Occipital lobe (tissue), 1 donor: ENCODE measurements at regions not wholly inside any gene's neighbourhood (a gene's known extent, or its start where the extent isn't known, plus 50 kb on each side); places are given as distances from the start of the nearest gene placed in this dataset.

Source experiments
- DNase-seq: peaks from one replicate; lab custom pipeline; 2025; lab: John Stamatoyannopoulos, UW

GRCh38 chr7:155181768-155182167 lies 111.6 kb downstream of the HTR5A start:
- no peak for DNase-seq

- DNase-seq: no peak
Observed at GRCh38 chr7:155182406-155182970, 112.4 kb downstream of the HTR5A start.

DNA sequence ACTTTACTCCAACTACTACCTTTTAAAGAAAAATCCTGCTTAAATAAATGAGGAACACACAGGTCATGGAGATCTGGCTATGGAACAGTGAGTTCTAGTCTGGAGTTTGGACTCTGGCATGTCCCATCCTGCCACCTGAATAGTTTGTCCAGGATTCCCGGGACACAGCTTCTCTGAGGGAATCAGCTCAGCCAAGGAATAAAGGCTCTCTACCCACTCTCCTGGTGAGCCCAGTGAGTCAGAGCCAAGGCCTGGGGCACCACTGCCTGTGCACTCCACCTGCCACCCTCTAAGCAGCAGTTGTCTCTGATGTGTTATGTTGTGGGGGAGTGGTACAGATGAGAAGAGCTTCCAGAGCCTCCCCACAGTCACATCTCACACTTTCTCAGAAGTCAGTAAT lies 113.5 kb downstream of the HTR5A start:
- DNase-seq: no peak

GRCh38 chr7:155184923-155185322 lies 112.8 kb upstream of the INSIG1 start:
- no peak for DNase-seq

- no peak for DNase-seq
Observed at GRCh38 chr7:155187061-155187785, 110.5 kb upstream of the INSIG1 start.

GRCh38 chr7:155188357-155188756 lies 109.3 kb upstream of the INSIG1 start:
- no peak for DNase-seq

DNA sequence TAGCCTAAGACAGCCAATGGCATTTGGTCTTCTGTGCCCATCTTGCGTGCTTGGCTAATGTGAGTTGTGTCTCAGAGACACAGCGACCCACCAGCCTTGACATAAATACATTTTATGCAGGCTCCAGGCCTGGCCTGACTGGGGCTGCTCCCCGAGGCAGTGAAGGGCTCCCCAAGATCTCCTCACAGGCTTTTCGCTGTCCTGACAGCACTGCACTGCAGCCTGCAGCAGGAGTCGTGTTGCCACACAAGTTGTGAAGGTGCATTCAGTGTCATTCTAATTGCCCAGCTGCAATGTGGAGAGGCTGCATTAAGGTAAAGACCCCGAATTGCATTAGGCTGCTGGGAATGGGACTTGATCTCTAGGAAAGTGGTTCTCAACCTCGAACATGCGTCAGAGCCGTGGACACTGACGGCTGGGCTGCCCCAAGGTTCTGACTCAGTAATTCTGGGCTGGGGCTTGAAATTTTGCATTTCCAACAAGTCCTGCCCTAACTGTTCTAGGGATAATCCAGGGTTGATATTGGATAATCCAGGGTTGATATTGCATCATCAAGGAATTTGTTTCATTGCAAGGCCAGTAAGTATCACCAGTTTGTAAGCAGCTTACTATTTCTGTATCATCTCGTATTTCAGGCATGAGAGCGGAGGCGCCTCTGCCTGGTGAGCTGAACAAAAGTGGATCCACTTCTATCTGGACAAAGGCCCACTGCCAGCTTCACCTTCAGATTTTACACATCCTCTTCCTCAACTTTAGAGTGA lies 108.7 kb upstream of the INSIG1 start:
- DNase-seq: no peak

DNA sequence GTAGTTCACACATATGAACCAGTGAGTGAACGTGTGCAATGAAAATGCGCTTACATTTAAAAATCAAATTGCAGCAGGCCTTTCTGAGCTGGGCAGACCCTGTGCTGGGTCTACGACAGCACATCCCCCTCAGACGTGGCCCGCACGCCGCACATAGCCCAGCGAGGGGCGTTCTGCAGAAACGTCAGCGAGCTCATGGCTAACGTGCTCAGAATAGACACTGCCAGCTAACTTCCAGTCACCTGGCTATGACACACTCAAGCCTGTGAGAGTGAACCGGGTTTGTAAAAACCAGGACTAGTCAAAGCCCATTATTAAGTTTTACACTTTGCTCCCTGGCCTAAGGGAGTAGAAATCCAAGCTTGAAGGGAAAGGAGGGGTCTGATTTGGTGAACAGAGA lies 108.1 kb upstream of the INSIG1 start:
- DNase-seq: no peak

DNA sequence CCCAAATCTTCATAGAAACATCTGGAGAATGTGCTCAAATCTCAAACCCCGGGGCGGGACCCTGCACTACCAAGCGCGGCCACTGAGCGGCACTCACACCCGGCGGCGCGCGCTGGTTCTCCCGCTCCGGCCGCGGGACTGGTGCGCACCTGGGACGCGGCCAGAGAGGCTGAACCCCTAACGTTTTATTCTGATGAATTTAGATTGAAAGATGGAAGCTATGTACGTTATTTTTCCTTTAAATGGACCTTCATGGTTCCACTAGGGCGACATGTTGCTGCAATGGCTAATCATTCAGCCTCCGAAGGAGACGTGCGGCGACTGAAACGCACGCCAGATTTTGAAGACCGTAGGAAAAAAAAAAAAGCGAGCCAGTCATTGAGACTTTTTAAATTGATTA lies 107.0 kb upstream of the INSIG1 start:
- DNase-seq: no peak

DNA sequence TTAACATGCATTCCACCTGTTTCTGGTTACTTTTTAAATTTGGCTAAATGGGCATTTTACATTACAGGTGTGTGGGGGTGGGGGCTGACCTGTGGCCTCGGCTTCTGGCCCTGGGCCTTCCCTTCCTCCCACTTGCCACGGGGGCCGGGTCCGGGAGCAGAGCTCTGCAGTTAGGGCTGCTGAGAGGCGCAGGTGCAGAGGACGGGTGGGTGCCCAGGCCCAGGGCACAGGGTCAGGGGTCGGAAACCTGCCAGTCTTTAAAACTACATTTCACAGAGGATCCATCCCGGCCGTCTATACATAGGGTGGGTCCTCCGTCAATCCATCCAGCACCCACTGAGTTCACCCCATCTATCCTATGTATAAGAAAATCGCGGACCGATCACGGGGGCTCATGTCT lies 106.5 kb upstream of the INSIG1 start:
- DNase-seq: no peak

DNA sequence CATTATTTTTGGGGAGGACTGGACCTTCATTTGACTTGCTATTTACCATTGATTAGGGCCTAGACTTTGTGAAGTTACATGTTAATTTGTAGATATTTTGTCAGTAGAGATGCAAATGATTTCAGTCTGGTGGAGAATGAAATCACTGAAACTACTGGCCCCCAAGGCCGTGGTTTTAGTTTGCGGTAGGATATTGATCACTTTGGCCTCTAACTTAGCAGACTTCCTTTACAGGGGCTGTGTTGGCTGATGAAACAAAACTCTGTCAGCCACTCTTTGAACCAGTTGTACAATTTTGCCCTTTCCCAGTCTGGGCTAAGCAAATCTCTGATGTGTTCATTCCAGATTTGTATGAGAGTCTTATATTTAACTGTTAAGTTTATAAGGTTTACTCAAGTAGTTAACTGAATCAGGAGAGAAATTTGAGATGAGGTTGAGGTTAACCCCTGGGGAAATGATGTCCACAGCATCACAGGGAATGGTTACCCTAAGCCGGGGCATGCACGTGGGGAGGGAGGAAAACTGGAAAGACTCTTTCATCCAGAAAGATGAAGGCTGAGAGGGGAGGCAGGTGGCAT lies 105.7 kb upstream of the INSIG1 start:
- DNase-seq: no peak

- DNase-seq: no peak
Observed at GRCh38 chr7:155192961-155193640, 104.6 kb upstream of the INSIG1 start.

DNA sequence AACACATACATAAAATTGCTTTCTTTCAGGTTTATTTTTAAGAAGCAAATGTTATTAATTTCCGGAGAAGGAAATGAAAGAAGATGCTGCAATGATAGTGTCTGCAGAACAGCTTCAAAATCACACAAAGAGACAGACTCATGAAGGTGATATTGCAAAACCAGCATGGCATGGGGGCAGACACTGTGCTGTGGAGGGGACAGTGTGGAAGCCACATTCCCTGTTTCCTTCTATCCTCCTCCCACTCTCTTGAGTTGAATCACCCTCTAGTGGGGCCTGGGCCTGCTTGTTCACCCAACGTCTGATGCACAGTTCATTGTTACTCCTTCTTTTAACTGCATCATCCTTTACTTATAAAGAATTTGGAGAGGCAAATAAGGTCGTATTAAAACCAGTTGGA lies 104.0 kb upstream of the INSIG1 start:
- no peak for DNase-seq

DNA sequence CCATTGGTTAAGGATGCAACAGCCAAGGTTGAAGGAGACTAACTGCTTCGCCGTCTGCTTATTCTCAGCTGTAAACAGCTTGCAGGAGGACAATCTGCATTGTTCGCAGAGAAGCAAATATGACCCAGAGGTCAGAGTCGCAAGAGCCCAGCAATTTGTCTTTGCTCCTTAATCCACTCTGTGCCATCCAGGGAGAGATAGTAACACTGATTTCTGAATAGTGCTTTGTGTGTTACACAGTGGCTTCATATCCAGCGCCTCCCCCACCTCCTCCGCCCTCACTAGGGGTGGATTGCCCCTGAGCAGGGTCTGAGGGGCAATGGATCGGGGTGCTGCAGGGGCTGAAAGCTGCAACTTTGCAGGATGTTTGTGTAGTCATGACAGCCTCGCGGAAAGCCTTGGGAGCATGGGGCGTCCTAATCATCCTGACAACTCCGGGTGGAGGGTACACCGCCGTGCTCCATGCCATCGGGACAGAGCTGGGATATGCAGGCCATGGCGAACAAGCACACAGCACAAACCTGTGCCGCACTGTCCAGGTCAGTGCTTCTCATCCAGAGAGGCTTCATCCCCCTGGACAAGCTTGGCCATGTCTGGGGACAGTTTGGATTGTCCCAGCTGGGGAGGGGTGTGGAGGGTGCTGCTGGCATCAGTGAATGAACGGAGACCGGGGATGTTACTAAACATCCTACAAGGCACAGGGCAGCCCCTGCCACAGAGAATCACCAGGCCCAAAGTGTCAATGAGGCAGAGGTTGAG lies 103.1 kb upstream of the INSIG1 start:
- no peak for DNase-seq

- DNase-seq: no peak
Observed at GRCh38 chr7:155195939-155196523, 101.6 kb upstream of the INSIG1 start.

GRCh38 chr7:155198196-155198892 lies 99.3 kb upstream of the INSIG1 start:
- DNase-seq: no peak

DNA sequence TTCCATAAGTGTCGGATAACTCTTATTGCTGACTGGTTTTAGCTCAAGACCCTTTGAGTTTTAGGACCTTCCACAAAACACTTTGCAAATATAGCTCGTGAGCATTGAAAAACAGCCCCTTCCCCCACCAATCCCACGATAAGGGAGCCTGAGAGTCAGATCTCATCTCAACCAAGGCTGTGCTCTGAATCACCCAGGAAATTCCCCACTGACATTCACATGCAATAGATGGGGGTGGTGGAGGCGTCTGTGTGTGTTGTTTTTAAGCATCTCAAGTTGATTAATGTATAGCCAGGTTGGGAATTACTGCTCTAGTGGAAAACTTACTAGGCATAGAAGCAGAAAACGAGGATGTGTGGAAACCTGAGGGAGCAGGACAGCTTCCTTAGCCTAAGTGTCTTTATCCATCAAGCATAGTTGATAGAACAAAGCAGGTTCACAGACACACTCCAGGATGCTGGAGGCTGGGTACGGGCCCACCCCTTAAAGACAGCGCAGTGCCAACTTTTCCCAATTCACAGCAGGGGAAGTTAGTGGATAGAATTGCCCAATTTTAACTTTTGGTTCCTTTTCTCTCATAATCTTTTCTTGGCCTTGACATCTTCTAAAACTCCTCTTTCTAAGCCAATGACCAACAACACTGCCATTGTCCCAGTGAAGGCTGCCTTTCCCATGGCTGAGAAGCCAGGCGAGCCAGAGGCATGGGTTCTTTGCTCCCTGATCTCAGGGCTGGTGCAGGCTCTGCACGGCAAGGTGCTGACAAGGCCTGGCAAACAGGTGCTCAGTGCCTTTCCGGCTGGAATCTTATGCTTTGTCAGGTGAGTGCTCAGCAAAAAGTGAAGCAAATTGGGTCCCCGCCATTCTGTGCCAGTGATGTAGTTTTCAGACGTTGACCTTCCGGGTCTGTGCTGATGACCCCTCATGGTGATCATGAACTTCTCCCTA lies 98.5 kb upstream of the INSIG1 start:
- DNase-seq: no peak

GRCh38 chr7:155201325-155202087 lies 96.2 kb upstream of the INSIG1 start:
- DNase-seq: no peak
